WTC11 (cell line): ENCODE measurements at regions not wholly inside any gene's neighbourhood (a gene's known extent, or its start where the extent isn't known, plus 50 kb on each side); places are given as distances from the start of the nearest gene placed in this dataset.

Experiments used
- ATAC-seq: fragments of 200-7000 bp; cut with Tn5 transposase; 2 replicates; pipeline ENCODE4 v1.10.0; 2021; ENCODE audit warnings: mild to moderate bottlenecking, moderate library complexity
- CTCF ChIA-PET: fragments of 300-600 bp; sonication (Branson Sonifier 250); formaldehyde crosslinking; loops from one replicate; lab custom pipeline; 2021; ENCODE audit warnings: antibody characterized with exemption; lab: Charles Lee
- POLR2A ChIA-PET: fragments of 350-600 bp; sonication (Branson Sonifier 250); formaldehyde crosslinking; loops from one replicate; lab custom pipeline; 2021; ENCODE audit warnings: antibody characterized with exemption; lab: Charles Lee
- DNase-seq: peaks from one replicate; pipeline ENCODE4 v3.0.0; 2021; ENCODE audit warnings: low spot score
- H3K27ac Mint-ChIP-seq: 2 replicates; pipeline ENCODE4 v1.8.0; 2021; ENCODE audit warnings: mixed read lengths
- H3K27me3 Mint-ChIP-seq: 2 replicates; pipeline ENCODE4 v1.8.0; 2021; ENCODE audit warnings: low read depth, mild to moderate bottlenecking, moderate library complexity, mixed read lengths
- H3K36me3 Mint-ChIP-seq: 2 replicates; pipeline ENCODE4 v1.8.0; 2021; ENCODE audit warnings: mixed read lengths
- H3K4me1 Mint-ChIP-seq: 2 replicates; pipeline ENCODE4 v1.8.0; 2022; ENCODE audit warnings: mixed read lengths
- H3K4me3 Mint-ChIP-seq: 2 replicates; pipeline ENCODE4 v1.8.0; 2021; ENCODE audit warnings: mild to moderate bottlenecking, moderate library complexity, mixed read lengths
- H3K9me3 Mint-ChIP-seq: 2 replicates; pipeline ENCODE4 v1.8.0; 2021; ENCODE audit warnings: mixed read lengths
- AFF4 ChIP-seq: sonication (generic); formaldehyde crosslinking; IDR thresholded peaks from 2 replicates; pipeline ENCODE4 v1.8.1; 2023; ENCODE audit warnings: mild to moderate bottlenecking, missing genetic modification reagents, borderline replicate concordance
- AR ChIP-seq: fragments of 250-450 bp; sonication (Bioruptor Pico); IDR thresholded peaks from 2 replicates; pipeline ENCODE4 v1.9.0; 2021; ENCODE audit warnings: mild to moderate bottlenecking
- GRHL2 ChIP-seq: fragments of 250-450 bp; sonication (Bioruptor Pico); IDR thresholded peaks from 2 replicates; pipeline ENCODE4 v1.8.0; 2022; ENCODE audit warnings: mild to moderate bottlenecking, moderate library complexity; ENCODE audit not compliant: insufficient replicate concordance, severe bottlenecking
- HMGA2 ChIP-seq: fragments of 250-450 bp; sonication (Bioruptor Pico); IDR thresholded peaks from 2 replicates; pipeline ENCODE4 v1.4.0; 2021; ENCODE audit warnings: mild to moderate bottlenecking, moderate library complexity
- MYBL2 ChIP-seq: sonication (generic); formaldehyde crosslinking; IDR thresholded peaks from 2 replicates; pipeline ENCODE4 v1.8.1; 2023; ENCODE audit warnings: mild to moderate bottlenecking, moderate library complexity, missing genetic modification reagents
- NFYB ChIP-seq: sonication (generic); formaldehyde crosslinking; conservative IDR thresholded peaks from 2 replicates; pipeline ENCODE4 v1.8.0; 2022; ENCODE audit warnings: low read depth, missing genetic modification reagents
- OVOL2 ChIP-seq: fragments of 250-450 bp; sonication (Bioruptor Pico); IDR thresholded peaks from 2 replicates; pipeline ENCODE4 v1.9.0; 2021; ENCODE audit warnings: mild to moderate bottlenecking, borderline replicate concordance
- PRDM15 ChIP-seq: sonication (generic); formaldehyde crosslinking; IDR thresholded peaks from 2 replicates; pipeline ENCODE4 v1.8.0; 2022; ENCODE audit warnings: missing genetic modification reagents
- SP1 ChIP-seq: sonication (generic); formaldehyde crosslinking; conservative IDR thresholded peaks from 2 replicates; pipeline ENCODE4 v1.8.1; 2022; ENCODE audit warnings: missing genetic modification reagents
- ZNF232 ChIP-seq: sonication (generic); formaldehyde crosslinking; IDR thresholded peaks from 2 replicates; pipeline ENCODE4 v1.8.0; 2022; ENCODE audit warnings: mild to moderate bottlenecking, missing genetic modification reagents
- ZNF317 ChIP-seq: sonication (generic); formaldehyde crosslinking; IDR thresholded peaks from 2 replicates; pipeline ENCODE4 v1.8.1; 2023; ENCODE audit warnings: low read depth, mild to moderate bottlenecking, moderate library complexity, missing genetic modification reagents, borderline replicate concordance
- ZNF425 ChIP-seq: fragments of 250-450 bp; sonication (Bioruptor Pico); conservative IDR thresholded peaks from 2 replicates; pipeline ENCODE4 v1.9.0; 2021; ENCODE audit warnings: mild to moderate bottlenecking

GRCh38 chr22:49664371-49664881 is 163.2 kb downstream of the BRD1 start (continued):
- TF ChIP-seq AR (CRISPR knock-in tag) (no peak), ZNF425 (CRISPR knock-in tag) (no peak), SP1 (CRISPR knock-in tag) (no peak)
- TF ChIP-seq, all 79 proteins: peak for 0

- Mint-ChIP-seq H3K36me3 (no peaks in the 10 kb centered on the region), H3K4me3 (no peak overlapping the region), H3K4me1 (peaks cover 8% of the 10 kb centered on the region), H3K27ac (no peak overlapping the region), H3K27me3 (peaks cover 3% of the 10 kb centered on the region), H3K9me3 (no peaks in the 10 kb centered on the region)
- ChIA-PET POLR2A (no interaction called here), CTCF (interaction anchor here (0.9 kb wide), 1 partner anchor 37 kb away, joined by 3 read pairs; no protein-coding TSS in a partner anchor)
- DNase-seq = no peak
- no peak for ATAC-seq
- no peak for TF ChIP-seq ZNF232 (CRISPR knock-in tag)
- TF ChIP-seq NFYB (CRISPR knock-in tag) = no peak
- no peak for TF ChIP-seq PRDM15
- no peak for TF ChIP-seq HMGA2 (CRISPR knock-in tag)
- no peak for TF ChIP-seq MYBL2 (CRISPR knock-in tag)
- TF ChIP-seq OVOL2 (CRISPR knock-in tag) = no peak
- no peak for TF ChIP-seq ZNF317
- TF ChIP-seq GRHL2 (CRISPR knock-in tag) = no peak
- TF ChIP-seq AFF4 (CRISPR knock-in tag) = no peak
These were observed 163.8 kb downstream of the BRD1 start for GRCh38 chr22:49663823-49664222.
